ENCODE measurements at regions not wholly inside any gene's neighbourhood (a gene's known extent, or its start where the extent isn't known, plus 50 kb on each side); places are given as distances from the start of the nearest gene placed in this dataset.
A peak's percentile ranks its signal among the peaks of the same experiment; 100 is the strongest.
"Not testable (repeated sequence)": the region's sequence is repeated elsewhere in the genome, so short reads cannot be mapped to it uniquely, and the experiment has no call there.

DNA sequence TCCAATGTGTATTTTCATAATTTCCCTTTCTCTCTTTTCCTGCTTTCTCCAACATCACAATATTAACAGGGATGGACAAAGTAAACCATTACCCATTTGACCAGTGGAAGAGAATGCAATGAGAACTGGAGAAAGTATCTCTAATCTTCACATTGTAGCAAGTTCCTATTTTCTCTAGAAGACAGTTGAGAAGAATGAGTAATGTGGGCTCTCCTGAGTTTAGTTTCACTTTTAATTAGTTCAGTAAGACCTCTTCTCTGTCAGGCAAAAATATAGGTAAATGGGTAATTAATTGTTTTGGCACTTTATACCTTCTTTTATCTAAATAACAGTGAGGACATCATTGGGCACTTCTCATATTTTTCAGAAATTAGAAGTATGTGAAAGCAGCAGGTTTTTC is 602.0 kb downstream of the GLUD2 start:
- no peak overlapping the region for H2AFZ ChIP-seq
- no peaks in the 10 kb centered on the region for H4K20me1 ChIP-seq (ENCODE audit: insufficient read depth, poor library complexity, severe bottlenecking)
- no peak overlapping the region for H3K4me3 ChIP-seq
- H3K9me3 ChIP-seq (ENCODE audit: low read depth), result no peaks in the 10 kb centered on the region
- no peaks in the 10 kb centered on the region for H3K9me2 ChIP-seq (replicated peaks; ENCODE audit: insufficient read depth)
- H3K4me2 ChIP-seq, result no peak overlapping the region
- H3K27me3 ChIP-seq, result no peaks in the 10 kb centered on the region
- H3K79me2 ChIP-seq, result no peaks in the 10 kb centered on the region
- TF ChIP-seq EZH2phosphoT487 (IDR thresholded peaks at IDR 0.05; ENCODE audit: low read depth, severe bottlenecking, unreplicated experiment) (no peak), EZH2 (IDR thresholded peaks at IDR 0.05; ENCODE audit: borderline replicate concordance) (no peak)
- TF ChIP-seq, protein P1, sequence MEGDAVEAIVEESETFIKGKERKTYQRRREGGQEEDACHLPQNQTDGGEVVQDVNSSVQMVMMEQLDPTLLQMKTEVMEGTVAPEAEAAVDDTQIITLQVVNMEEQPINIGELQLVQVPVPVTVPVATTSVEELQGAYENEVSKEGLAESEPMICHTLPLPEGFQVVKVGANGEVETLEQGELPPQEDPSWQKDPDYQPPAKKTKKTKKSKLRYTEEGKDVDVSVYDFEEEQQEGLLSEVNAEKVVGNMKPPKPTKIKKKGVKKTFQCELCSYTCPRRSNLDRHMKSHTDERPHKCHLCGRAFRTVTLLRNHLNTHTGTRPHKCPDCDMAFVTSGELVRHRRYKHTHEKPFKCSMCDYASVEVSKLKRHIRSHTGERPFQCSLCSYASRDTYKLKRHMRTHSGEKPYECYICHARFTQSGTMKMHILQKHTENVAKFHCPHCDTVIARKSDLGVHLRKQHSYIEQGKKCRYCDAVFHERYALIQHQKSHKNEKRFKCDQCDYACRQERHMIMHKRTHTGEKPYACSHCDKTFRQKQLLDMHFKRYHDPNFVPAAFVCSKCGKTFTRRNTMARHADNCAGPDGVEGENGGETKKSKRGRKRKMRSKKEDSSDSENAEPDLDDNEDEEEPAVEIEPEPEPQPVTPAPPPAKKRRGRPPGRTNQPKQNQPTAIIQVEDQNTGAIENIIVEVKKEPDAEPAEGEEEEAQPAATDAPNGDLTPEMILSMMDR (IDR thresholded peaks at IDR 0.05; ENCODE audit: poor library complexity), result no peak
- no peak for DNase-seq (ENCODE audit: low spot score)
- no peaks in the 10 kb centered on the region for H3K36me3 ChIP-seq (replicated peaks; ENCODE audit: insufficient read depth, low read depth)
- no peaks in the 10 kb centered on the region for H3K4me1 ChIP-seq (ENCODE audit: insufficient read depth)
- no peak overlapping the region for H3K27ac ChIP-seq

DNA sequence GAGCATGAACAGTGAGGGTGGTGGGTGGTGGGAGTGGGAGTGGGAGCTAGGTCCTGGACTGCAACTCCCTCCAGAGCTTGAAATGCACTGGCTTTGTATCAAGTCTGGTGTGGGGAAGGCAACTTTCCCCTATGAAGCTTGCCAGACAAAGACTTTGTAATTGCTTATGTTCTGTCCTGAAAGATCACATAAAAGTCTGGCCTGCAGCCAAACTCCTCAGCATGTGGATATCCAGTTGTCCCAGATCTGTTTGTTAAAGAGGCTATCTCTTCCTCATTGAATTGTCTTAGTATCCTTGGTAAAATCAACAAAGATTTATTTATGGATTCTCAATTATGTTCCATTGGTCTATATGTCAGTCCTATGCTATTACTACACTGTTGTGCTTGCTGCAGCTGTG is 607.9 kb downstream of the GLUD2 start:
- H3K4me3 ChIP-seq, result no peak overlapping the region
- TF ChIP-seq EZH2phosphoT487 (IDR thresholded peaks at IDR 0.05; ENCODE audit: low read depth, severe bottlenecking, unreplicated experiment), result no peak
- no peak for TF ChIP-seq EZH2 (IDR thresholded peaks at IDR 0.05; ENCODE audit: borderline replicate concordance)
- TF ChIP-seq, protein P1 (IDR thresholded peaks at IDR 0.05; ENCODE audit: poor library complexity), result no peak
- H4K20me1 ChIP-seq (ENCODE audit: insufficient read depth, poor library complexity, severe bottlenecking), result no peaks in the 10 kb centered on the region
- no peaks in the 10 kb centered on the region for H3K27me3 ChIP-seq
- no peaks in the 10 kb centered on the region for H3K79me2 ChIP-seq
- no peak overlapping the region for H3K27ac ChIP-seq
- H3K9me2 ChIP-seq (replicated peaks; ENCODE audit: insufficient read depth), result no peaks in the 10 kb centered on the region
- H3K9me3 ChIP-seq (ENCODE audit: low read depth), result no peaks in the 10 kb centered on the region
- peak; percentile 12 for DNase-seq (ENCODE audit: low spot score)
- H3K4me2 ChIP-seq, result no peak overlapping the region
- H3K4me1 ChIP-seq (ENCODE audit: insufficient read depth), result no peaks in the 10 kb centered on the region
- no peaks in the 10 kb centered on the region for H3K36me3 ChIP-seq (replicated peaks; ENCODE audit: insufficient read depth, low read depth)
- no peak overlapping the region for H2AFZ ChIP-seq

DNA sequence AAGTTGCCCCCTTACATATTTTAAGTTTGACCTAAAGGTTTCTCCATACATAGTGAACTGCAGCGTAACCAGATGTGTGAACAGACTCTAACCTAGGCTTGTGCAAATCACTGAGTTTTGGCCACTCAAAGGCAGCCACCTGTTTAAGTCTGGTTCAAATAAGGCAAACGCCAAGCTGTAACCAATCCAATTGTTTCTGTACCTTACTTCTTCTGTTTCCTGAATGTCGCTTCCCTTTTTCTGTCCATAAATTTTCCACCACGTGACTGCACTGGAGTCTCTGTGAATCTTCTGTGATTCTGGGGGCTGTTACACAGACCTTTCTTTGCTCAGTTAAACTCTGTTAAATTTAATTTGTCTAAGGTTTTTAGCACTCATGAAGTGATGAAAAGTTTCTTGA is 618.8 kb downstream of the GLUD2 start:
- H3K4me2 ChIP-seq, result no peak overlapping the region
- no peaks in the 10 kb centered on the region for H3K9me3 ChIP-seq (ENCODE audit: low read depth)
- H3K27ac ChIP-seq, result no peak overlapping the region
- H2AFZ ChIP-seq, result no peak overlapping the region
- no peak for DNase-seq (ENCODE audit: low spot score)
- H3K27me3 ChIP-seq, result no peaks in the 10 kb centered on the region
- TF ChIP-seq EZH2phosphoT487 (IDR thresholded peaks at IDR 0.05; ENCODE audit: low read depth, severe bottlenecking, unreplicated experiment) (no peak), EZH2 (IDR thresholded peaks at IDR 0.05; ENCODE audit: borderline replicate concordance) (no peak)
- TF ChIP-seq, protein P1 (IDR thresholded peaks at IDR 0.05; ENCODE audit: poor library complexity), result no peak
- H3K9me2 ChIP-seq (replicated peaks; ENCODE audit: insufficient read depth), result no peaks in the 10 kb centered on the region
- H3K4me1 ChIP-seq (ENCODE audit: insufficient read depth), result no peaks in the 10 kb centered on the region
- H3K79me2 ChIP-seq, result no peaks in the 10 kb centered on the region
- no peaks in the 10 kb centered on the region for H3K36me3 ChIP-seq (replicated peaks; ENCODE audit: insufficient read depth, low read depth)
- H4K20me1 ChIP-seq (ENCODE audit: insufficient read depth, poor library complexity, severe bottlenecking), result no peaks in the 10 kb centered on the region
- H3K4me3 ChIP-seq, result no peak overlapping the region
- WGBS (ENCODE audit: low lambda C conversion rate, missing lambda C conversion rate), result 76% methylated on average over 4 of the region's 4 CpGs

DNA sequence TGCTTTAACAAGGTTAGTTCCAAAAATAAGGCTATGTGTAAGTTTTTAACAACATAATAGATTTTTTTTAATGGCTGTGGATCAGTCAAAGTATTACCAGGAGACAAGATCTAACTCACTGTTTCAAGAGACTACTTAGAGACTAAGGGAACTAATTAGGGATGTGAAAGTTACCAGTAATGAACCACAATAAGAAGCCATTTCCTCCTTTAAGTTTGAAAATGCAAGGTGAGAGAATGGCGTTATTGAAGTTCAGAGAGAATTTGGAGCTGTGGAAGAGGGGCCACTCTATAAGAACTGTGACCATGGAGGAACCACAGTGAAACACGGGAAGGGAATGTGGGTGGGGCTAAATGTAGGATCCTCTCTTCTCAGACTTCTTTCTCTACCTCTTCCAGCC is 624.2 kb downstream of the GLUD2 start:
- H3K27ac ChIP-seq, result no peak overlapping the region
- no peaks in the 10 kb centered on the region for H4K20me1 ChIP-seq (ENCODE audit: insufficient read depth, poor library complexity, severe bottlenecking)
- H3K4me3 ChIP-seq, result no peak overlapping the region
- no peaks in the 10 kb centered on the region for H3K4me1 ChIP-seq (ENCODE audit: insufficient read depth)
- no peaks in the 10 kb centered on the region for H3K36me3 ChIP-seq (replicated peaks; ENCODE audit: insufficient read depth, low read depth)
- no peaks in the 10 kb centered on the region for H3K9me2 ChIP-seq (replicated peaks; ENCODE audit: insufficient read depth)
- no peaks in the 10 kb centered on the region for H3K27me3 ChIP-seq
- H3K4me2 ChIP-seq, result no peak overlapping the region
- no peak for DNase-seq (ENCODE audit: low spot score)
- WGBS (ENCODE audit: low lambda C conversion rate, missing lambda C conversion rate), result 33% methylated on average over 2 of the region's 2 CpGs
- H3K9me3 ChIP-seq (ENCODE audit: low read depth), result no peaks in the 10 kb centered on the region
- TF ChIP-seq EZH2phosphoT487 (IDR thresholded peaks at IDR 0.05; ENCODE audit: low read depth, severe bottlenecking, unreplicated experiment), result no peak
- no peak for TF ChIP-seq EZH2 (IDR thresholded peaks at IDR 0.05; ENCODE audit: borderline replicate concordance)
- TF ChIP-seq, protein P1 (IDR thresholded peaks at IDR 0.05; ENCODE audit: poor library complexity), result no peak
- no peaks in the 10 kb centered on the region for H3K79me2 ChIP-seq
- H2AFZ ChIP-seq, result no peak overlapping the region

DNA sequence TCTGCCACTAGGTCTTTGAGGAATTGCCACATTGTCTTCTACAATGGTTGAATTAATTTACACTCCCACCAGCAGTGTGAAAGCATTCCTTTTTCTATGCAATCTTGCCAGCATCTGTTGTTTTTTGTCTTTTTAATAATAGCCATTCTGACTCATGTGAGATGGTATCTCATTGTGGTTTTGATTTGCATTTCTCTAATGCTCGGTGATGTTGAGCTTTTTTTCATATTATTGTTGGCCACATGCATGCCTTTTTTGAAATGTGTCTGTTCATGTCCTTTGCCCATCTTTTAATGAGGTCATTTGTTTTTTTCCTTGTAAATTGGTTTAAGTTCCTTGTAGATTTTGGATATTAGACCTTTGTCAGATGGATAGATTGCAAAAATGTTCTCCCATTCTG is 661.8 kb downstream of the GLUD2 start:
- not testable (repeated sequence) for H3K27me3 ChIP-seq; H3K36me3 ChIP-seq (replicated peaks; ENCODE audit: insufficient read depth, low read depth); H3K9me2 ChIP-seq (replicated peaks; ENCODE audit: insufficient read depth); H3K27ac ChIP-seq; H4K20me1 ChIP-seq (ENCODE audit: insufficient read depth, poor library complexity, severe bottlenecking); H3K4me1 ChIP-seq (ENCODE audit: insufficient read depth); H3K79me2 ChIP-seq; H3K4me3 ChIP-seq; H2AFZ ChIP-seq; DNase-seq (ENCODE audit: low spot score); H3K4me2 ChIP-seq; H3K9me3 ChIP-seq (ENCODE audit: low read depth)
- 71% methylated on average over 1 of the region's 1 CpG for WGBS (ENCODE audit: low lambda C conversion rate, missing lambda C conversion rate)

Measured in hepatocyte (in vitro differentiated cells).